Limb (tissue), 2 donors: ENCODE measurements at regions not wholly inside any gene's neighbourhood (a gene's known extent, or its start where the extent isn't known, plus 50 kb on each side); places are given as distances from the start of the nearest gene placed in this dataset.

Experiments
- DNase-seq, 2 donors: peaks; one replicate each; pipeline ENCODE4 v3.0.0-alpha.2; 2016; ENCODE audit errors: extremely low spot score in 2 of 2

DNA sequence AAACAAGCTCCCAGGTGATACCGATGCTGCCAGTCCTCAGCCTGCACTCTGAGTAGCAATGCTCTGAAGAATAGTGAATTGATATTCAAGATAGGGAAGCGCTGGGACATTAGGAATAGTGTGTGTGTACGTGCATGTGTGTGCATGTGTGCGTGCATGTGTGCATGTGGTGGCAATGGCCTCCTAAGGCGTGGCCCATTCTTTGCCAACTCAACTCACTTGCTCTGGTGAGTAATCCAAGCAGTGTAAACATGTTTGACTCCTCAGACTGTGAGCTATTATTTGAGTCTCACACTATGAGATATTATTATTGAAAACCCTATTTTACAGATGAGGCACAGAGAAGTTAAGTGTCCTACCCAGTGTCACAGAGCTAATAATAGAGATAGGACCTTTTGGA lies 186.6 kb downstream of the RAB11FIP2 start:
- DNase-seq: no peak

GRCh38 chr10:117860823-117861222 lies 185.9 kb downstream of the RAB11FIP2 start:
- DNase-seq: no peak

- DNase-seq: no peak
Measured at GRCh38 chr10:117861329-117861728, 185.4 kb downstream of the RAB11FIP2 start.

- no peak for DNase-seq
Measured at GRCh38 chr10:117863771-117864170, 183.0 kb downstream of the RAB11FIP2 start.

- no peak for DNase-seq
Measured at GRCh38 chr10:117865945-117866344, 180.8 kb downstream of the RAB11FIP2 start.

- no peak for DNase-seq
Measured at GRCh38 chr10:117868151-117868550, 178.6 kb downstream of the RAB11FIP2 start.

DNA sequence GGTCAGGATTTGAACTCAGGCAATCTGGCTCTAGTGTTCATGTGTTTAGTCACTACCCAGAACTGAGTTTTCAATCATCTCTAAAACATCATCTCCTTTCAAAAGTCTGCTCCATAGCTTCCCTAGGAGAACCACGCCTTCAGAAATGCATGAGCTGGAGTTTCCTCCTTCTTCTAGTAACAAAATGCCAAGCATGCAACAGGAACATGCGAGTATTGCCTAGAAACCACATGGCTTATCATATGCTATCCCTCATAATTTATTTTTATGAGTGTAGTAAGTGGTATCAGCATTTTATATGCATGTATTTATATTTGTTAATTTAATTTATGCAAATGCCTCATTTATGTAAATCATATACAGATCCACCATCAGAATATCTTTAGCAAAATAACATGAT lies 170.9 kb downstream of the RAB11FIP2 start:
- DNase-seq: no peak

- DNase-seq: no peak
Measured at GRCh38 chr10:117876210-117876609, 170.5 kb downstream of the RAB11FIP2 start.

GRCh38 chr10:117878626-117879025 lies 168.1 kb downstream of the RAB11FIP2 start:
- DNase-seq: no peak

GRCh38 chr10:117884093-117884492 lies 162.6 kb downstream of the RAB11FIP2 start:
- no peak for DNase-seq

DNA sequence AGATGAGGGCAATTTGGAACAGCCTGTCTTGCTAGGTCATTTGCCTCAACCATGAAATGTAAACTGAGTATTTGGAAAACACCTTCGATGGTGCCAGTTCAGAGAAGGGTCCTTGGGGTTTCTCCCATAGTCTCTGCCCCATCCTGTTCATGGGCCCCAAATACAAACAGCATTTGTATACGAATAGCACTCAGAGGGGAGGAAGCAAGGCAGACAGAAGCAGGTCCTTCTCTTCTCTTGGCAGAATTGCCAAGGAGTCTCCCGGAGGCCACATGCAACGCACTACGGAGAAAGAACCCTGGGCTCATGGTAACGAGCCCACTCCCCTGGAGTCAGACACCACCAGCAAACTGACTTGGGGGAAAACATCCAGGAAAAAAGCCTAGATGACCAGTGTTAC lies 162.1 kb downstream of the RAB11FIP2 start:
- DNase-seq: no peak

DNA sequence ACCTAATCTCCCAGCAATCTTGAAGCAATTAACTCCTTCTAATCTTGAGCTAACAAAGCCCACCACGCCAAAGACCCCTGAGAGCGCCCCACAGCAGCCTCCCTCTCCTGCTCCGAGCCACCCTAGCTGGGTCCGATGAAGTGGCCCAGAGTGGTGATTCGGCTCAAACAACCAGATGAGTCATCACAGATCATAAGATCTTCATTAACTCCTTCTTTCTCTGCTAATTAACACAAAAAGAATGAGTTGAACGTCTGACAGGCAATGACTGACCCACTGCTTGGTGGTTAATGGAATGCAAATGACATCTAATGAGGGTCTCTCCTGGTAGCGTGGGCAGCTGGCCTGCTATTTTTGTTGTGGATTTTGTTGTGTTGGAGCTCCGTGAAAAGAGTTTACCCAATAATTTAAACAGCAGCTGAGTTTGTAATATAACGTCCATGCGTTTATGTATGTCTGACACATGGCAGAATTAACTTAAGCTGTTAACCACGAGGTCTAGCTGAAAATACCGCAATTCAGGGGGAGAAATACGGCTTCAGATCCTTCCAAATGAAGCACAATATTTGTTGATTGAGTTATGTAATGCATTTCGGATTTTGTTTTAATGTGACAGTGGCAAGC lies 161.4 kb downstream of the RAB11FIP2 start:
- DNase-seq: no peak

DNA sequence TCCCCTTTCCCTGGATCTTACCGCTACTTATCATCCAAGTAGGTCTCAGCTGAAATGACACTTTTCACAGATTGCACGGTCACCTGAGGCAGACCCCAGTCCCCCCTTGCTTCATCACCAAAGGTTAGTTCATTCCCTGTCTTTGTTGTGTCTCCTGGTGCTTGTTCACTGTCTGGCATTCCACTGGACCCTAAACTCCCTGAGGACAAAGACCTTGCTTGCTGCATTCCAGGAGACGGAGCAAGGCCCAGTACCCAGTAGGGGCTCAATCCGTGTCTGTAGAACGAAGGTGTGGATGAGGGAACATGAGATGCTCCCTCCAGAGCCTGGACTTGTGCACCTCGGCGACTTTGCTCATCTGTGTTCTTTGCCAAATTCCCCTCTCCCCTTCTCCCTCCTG lies 160.0 kb downstream of the RAB11FIP2 start:
- no peak for DNase-seq

GRCh38 chr10:117889664-117890063 lies 157.1 kb downstream of the RAB11FIP2 start:
- no peak for DNase-seq

GRCh38 chr10:117892681-117893220 lies 154.0 kb downstream of the RAB11FIP2 start:
- DNase-seq: no peak

DNA sequence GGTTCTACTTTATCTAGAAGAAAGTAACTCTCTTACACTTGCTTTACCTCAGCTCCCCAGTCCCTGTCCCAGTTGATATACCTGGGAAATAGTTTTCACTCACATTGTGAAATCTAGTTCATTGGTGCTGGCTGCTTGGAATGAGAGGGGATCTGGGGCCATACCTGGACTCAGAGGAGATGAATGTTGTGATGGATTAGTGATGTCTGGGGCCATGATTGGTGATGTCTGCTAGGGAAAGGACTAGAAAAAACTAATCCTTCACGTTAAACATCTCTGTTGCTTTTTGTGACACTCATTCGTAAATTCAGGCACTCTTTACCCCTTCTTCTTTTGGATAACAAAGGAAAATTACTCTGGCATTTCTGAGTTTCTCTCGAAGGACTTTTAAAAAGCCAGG lies 152.4 kb downstream of the RAB11FIP2 start:
- no peak for DNase-seq

- no peak for DNase-seq
Measured at GRCh38 chr10:117896517-117896916, 150.2 kb downstream of the RAB11FIP2 start.

DNA sequence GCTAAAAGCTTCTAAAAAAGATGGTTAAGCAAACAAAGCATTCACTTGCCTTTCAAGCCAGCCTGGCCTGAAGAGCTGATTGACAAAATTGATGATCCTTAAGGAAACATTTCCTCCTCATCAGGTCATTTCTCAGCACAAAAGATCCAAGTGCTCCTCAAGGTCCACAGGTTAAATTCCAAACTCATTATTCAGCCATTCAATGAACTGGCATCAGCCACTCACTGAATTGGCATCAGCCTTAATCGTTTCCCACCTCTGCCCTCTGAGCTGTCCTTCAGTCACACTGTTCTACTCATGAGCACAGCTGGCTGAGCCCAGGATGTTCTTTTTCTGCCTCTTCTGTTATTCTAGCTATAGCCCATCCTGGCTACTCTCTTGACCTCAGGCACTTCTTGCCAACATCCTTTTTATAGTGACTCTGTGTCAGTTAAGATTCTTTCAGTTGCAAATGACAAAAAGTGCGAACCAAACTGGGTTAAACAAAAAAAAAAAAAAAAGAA lies 147.5 kb downstream of the RAB11FIP2 start:
- DNase-seq: no peak

DNA sequence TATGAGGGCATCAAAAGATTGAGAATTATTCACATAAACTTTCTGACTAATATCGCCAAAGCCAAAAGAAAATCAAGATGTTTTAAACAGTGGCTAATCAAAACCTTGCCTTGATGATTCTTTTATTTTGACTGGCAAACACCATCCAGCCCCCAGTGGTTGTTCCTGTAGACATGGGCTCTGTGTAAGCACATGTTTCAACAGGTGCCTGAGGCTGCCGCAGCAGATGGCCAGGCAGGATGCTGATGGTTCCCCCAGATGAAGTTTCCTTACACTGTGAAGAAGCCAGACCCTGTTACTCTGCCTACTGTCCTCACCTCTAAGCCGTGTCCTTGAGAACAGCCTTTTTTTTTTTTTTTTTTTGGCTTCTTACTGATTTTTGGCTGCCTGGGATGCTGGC lies 146.5 kb downstream of the RAB11FIP2 start:
- DNase-seq: no peak

- DNase-seq: no peak
Measured at GRCh38 chr10:117903854-117904253, 142.9 kb downstream of the RAB11FIP2 start.

DNA sequence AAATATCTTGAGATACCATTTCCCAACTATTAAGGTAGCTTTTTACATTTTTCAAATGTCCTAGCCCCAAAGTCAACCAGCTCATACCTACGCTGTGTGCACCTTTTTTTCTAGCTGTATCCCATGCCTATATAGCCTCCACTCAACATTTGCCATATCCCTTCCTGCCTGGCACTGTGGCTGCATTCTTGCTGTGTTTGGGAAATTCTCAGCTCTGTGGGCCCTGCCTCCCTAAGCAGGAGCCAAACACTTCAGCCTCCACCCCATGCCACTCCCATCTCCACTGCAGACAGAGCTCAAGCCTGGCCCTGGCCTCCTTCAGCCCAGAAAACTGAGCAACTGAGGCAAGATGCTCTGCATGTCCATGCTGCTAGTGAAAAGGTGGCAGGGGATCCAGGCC lies 141.3 kb downstream of the RAB11FIP2 start:
- no peak for DNase-seq

DNA sequence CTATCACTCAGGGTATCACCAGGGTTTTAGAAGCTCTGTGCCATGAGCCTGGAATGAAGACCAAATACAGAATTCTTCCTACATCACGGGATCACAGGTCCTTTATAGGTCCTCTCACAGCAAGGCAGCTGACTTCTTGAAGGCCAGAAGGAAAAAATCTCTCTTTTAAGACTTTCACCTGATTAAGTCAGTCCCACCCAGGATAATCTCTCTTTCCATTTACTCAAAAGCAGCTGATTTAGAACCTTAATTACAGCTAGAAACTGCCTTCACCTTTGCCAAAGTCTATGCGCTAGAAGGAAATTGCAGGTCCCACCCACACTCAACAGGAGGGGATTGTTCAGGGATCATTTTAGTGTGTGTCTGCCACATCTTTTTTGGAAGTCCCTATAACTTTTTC lies 135.1 kb downstream of the RAB11FIP2 start:
- DNase-seq: no peak

DNA sequence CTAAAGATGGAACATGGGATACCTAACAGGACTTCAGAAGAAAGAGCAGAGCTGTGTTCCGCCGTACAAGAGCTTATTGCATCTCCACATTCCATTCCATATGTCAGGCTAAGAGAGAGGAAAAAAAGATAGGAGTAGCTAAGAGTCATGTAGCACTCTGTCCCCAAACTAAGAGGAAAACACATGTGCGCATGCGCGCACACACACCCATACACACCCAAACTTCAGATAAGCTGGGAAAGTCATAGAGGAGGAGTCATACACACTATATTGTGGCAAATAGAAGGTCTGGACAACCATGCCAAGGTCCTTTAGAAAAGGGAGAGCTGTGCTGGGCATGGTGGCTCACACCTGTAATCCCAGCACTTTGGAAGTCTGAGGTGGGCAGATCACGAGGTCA lies 132.4 kb downstream of the RAB11FIP2 start:
- DNase-seq: no peak

DNA sequence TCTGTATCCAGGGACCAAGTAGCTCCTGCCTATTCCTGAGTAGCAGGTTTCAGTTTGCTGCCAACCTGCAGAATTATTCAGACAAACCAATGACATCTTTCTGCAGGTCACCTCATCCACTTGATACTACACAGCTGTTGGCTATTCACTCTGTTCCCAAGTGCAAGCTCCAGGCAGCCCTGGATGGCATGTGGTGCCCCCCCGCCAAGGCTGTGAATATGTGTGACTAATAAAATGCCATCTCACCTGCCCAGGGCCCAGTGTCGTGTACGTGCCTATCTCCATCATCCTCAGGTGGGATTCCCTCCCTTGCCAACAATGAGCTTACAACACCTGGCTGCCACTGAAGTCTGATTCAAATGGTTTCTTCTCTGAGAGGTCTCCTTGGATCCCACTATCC lies 125.8 kb downstream of the RAB11FIP2 start:
- no peak for DNase-seq
